Transverse colon (tissue), 4 donors: ENCODE measurements at regions not wholly inside any gene's neighbourhood (a gene's known extent, or its start where the extent isn't known, plus 50 kb on each side); places are given as distances from the start of the nearest gene placed in this dataset.

Source experiments
- CTCF ChIP-seq, 5 experiments: fragments of 200-600 bp in 3 of 5; fragments of 450-650 bp in 2 of 5; sonication (generic) in 3 of 5; IDR thresholded peaks; 1 replicate in 2 of 5; 2 replicates in 3 of 5; pipeline ENCODE4 v1.5.1; 2016 to 2017; ENCODE audit warnings: antibody characterized with exemption in 5 of 5, inconsistent platforms in 3 of 5, mild to moderate bottlenecking in 2 of 5, moderate library complexity in 1 of 5
- POLR2A ChIP-seq: fragments of 450-650 bp; IDR thresholded peaks from one replicate; pipeline ENCODE4 v1.6.1; 2016; ENCODE audit warnings: antibody characterized with exemption, mild to moderate bottlenecking, moderate library complexity
- POLR2AphosphoS5 ChIP-seq, 3 donors: sonication (generic); formaldehyde crosslinking; IDR thresholded peaks; one replicate each; pipeline ENCODE4 v1.6.1; 2016; ENCODE audit warnings: antibody characterized with exemption in 3 of 3

- TF ChIP-seq CTCF (IDR thresholded peaks at IDR 0.05) (no peak), POLR2A (no peak), POLR2AphosphoS5 (IDR thresholded peaks at IDR 0.05) (no peak)
Observed at GRCh38 chr2:33728106-33728505, 129.0 kb upstream of the FAM98A start.
